Right ventricle myocardium superior (tissue), 1 donor: ENCODE measurements at regions not wholly inside any gene's neighbourhood (a gene's known extent, or its start where the extent isn't known, plus 50 kb on each side); places are given as distances from the start of the nearest gene placed in this dataset.
A peak's percentile ranks its signal among the peaks of the same experiment; 100 is the strongest.

ENCODE experiments used
- ATAC-seq: fragments of 200-7000 bp; cut with Tn5 transposase; one replicate; pipeline ENCODE4 v1.9.1; 2020; ENCODE audit warnings: mild to moderate bottlenecking; ENCODE audit not compliant: poor library complexity
- DNase-seq: peaks from one replicate; pipeline ENCODE4 v3.0.0-alpha.2; 2020
- intact Hi-C: fragments of 100-400 bp; cut with DNase I; formaldehyde crosslinking; loops from one replicate; pipeline ENCODE4 v1.11.2; 2022
- donor health status: DM: no; HTN: yes; CAD: no; lungs with severe emphysema.

DNA sequence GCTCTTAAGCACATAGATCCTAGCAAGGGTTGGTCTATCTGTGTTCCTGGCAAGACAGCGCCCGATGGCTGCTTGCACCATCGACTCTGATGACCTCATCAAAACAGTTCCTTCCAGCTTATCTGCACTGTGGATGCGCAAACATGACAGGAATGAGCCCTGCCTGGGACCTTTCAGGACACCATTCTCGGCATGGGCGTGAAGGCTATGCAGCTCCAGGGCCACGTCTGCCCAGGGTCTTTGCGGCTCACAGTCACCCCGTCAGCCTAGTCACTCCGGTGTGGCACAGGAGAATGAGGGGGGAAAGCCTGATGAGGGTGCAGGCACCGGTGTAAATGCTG, 147.8 kb upstream of the TWIST2 start:
- DNase-seq: peak; percentile 77
- peak; percentile 90 for ATAC-seq
- intact Hi-C loops: no loop called here

DNA sequence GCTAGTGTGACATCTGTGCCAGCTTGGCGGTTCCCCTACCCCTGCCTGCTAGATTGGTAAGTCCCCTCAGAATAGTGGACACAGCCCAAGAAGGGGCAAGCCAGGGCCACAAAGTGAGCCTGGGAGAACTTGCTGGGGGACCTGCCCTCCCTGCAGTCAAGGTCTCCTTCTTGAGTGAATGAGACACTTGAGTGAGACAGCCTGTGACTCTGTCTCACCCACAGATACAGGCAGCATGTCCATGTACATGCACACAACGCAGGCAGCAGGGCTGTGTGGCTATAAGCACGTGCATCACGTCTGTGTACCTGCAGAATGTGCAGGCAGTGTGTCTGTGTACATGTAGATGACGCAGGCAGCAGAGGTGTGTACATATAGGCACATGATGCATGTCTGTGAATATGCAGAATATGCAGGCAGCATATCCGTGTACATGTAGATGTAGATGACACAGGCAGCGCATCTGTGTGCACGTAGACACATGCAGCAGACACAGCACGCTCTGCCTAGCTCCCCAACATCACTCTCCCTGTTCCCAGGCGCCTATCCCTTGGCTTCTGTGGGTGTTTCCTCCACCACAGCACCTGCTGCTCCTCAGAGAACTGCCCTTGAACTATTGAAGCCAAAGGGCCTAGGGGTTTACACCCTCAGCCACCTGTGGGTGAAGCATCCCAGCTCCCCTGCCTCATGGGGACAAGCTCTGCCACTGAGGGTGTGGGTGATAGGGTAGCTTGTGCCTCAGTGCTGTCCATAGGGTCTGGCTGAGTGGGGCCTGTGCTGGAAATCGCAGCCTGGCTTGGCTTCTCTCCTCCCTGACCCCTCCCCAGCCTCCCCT, 147.2 kb upstream of the TWIST2 start:
- DNase-seq (no peak), ATAC-seq (peak; percentile 13)
- intact Hi-C loops: no loop called here

DNA sequence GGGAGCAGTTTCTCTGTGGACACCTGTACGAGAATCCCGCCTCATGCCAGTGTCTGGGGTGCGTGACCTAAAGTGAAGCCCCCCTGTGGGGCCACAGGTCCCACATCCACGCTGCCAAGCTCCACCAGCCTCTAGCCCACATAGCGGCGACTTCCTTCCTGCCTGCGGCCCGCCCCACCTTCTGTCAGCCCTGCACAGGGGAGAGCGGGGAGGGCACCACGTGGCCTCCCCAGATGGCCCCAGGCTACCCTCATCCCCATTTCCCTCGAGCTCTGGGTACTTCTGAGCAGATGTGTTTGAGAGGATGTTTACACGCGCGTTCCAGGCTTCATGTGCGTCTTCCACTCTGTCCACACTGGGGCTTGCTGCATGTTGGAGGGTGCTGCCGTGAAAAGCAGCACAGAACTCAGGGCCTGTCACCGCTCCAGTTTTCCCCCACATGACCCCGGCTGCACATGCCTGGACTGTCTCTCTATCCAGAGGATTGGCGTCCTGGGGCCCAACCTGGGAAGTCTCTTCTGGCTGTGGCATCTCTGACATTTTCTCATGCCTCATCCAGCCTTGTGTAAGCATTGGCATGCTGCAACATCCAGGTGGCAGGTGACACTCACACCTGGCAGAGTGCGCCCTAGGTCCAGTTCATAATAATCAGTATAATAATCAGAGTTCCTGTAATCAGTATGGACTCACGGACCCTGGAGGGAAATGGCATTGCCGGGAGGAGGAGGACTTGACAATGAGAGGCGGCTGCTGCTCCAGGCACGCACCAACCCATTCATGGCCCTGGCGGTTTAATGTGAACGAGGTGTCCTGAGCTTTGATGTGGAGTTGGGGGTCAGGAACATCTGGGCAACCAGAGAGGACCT, 146.3 kb upstream of the TWIST2 start:
- ATAC-seq (no peak), DNase-seq (no peak)
- intact Hi-C loops: no loop called here

DNA sequence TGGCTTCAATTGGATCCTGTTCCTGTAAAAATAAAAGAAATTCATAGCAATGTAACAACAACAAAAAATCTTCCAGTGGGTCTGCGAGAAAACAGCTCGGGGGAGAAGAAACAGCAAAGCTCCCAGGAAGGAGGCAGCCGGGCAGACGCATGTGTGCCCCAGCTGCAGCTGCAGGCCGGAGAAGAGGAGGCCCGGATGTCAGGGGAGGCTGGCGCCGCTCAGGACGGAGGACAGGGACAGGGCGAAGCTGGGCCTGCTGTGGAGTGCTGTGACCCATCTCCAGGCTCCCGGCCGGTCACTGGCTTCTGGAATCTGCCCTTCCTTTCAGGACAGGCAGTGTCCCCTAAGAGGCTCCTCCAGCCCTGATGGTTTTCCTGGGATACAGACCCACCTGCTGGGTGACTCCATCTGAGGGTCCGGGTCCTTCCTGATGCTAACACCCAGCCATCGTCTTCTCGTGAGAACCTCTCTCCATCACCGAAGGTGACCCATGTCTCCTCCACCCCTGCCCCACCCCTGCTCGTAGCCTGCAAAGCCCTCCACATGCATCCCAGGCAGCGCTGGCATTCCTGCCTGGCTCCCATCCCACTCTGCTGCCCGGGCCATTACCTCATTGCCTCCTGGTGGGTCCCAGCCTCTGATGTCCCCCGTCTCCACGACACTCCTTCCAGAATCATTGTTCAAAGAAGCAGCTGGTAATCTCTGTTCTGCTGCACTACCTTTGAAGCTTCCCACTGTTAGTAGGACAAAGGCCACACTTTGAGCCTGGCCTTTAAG, 145.4 kb upstream of the TWIST2 start:
- ATAC-seq: peak; percentile 19
- intact Hi-C loops: no loop called here
- DNase-seq: no peak

DNA sequence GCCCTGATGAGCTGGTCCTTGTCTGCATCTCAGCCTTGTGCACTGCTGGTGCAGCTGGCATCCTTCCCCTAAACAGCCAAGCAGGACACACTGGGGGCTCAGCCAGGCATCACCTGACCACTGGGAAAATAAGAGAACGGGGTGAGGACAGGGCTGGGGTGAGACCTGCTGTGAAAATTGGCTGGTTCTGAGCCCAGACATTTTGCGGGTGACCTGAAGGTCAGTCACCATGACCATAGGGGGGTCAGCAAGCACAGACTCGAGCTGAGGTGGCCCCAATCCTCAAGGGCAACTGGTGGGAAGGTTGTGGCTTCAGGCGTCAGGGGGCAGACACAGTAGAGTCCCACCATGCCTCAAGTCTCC, 144.9 kb upstream of the TWIST2 start:
- intact Hi-C loops: no loop called here
- no peak for ATAC-seq
- no peak for DNase-seq

DNA sequence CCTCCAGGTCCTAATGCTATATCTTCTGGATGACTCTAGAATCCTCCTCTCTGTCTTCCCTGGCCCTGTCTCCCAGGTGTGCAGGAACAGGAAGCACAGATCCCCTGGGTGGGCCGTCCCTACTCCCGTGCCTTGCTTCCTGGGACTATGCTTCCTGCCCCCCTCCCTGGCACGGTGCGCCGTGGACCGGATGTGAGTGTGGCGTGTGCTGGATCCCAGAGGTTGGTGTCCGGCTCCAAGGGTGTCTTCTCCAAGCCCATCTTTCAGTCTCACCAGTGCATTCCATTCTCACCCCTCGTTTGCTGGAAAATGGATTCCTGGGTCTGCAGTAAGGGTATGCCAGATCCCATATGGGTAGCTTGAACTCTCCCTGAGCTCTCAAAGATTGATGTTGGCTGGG, 144.4 kb upstream of the TWIST2 start:
- ATAC-seq: no peak
- no peak for DNase-seq
- intact Hi-C loops: no loop called here

DNA sequence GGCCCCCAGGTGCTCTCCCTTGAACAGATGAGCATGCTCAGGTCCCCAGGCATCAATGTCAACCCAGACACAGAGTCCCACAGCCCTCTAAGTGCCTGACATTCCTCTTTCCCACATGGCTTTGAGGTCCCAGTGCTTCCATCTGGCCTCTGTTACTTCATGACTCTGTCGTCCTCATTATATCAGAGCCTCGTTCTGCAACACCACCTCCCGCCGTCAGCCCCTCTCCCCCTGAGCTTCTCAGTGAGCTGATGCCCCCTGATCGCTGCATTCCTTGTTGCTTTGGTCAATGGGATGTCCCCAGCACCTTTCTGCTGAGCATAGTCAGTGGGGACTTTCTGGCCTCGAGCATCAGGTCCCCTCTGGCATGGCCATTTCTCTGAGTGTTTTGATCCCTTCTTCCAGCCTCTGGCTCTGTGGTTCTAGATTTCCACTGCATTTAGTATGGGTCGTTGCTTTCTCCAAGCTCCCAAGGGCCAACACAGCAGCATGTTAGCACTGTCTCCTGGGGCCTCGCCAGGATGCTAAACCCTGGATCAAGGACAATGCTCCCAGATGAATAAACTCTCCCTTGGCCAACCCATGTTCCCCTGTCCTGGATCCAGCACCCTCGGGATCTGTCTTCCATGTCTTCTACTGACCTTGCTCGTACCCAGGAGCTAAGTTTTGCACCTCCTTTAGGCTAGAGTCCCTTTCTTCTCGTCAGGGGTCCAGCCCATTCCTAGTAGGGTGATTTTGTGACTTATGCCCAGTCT, 143.2 kb upstream of the TWIST2 start:
- intact Hi-C loops: no loop called here
- ATAC-seq (no peak), DNase-seq (no peak)

DNA sequence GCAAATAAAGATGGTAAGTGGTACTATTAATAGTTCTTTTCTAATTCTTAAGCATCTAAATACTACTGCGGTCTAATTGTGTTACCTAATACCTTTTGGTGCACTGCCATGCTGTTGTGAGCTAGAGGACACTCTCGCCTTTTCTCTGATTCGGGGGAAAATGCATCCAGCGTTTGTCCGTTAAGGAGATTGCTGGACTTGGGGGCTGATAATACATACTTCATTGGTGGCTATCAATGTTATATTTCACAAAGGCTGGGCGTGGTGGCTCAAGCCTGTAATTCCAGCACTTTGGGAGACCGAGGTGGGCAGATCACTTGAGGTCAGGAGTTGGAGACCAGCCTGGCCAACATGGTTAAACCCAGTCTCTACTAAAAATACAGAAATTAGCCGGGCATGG, 141.7 kb upstream of the TWIST2 start:
- no peak for ATAC-seq
- intact Hi-C loops: no loop called here
- DNase-seq: no peak

DNA sequence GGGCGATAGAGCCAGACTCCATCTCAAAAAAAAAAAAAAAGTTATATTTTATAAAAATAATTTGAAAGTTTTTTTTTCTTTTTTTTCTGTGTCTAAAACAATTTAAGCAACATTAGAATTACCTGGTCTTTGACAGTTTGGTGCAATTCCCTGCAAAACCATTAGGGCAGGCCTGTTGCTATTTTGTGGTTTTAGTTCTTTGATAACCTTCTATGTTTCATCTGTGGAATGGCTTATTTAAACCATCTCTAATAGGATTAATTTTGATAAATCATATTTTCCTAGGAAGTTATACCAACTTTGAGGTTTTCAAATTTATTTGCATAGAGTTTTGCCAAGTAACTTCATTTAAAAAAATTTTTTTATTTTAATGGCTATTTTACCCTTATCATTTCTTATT, 141.2 kb upstream of the TWIST2 start:
- no peak for DNase-seq
- no peak for ATAC-seq
- intact Hi-C loops: no loop called here

DNA sequence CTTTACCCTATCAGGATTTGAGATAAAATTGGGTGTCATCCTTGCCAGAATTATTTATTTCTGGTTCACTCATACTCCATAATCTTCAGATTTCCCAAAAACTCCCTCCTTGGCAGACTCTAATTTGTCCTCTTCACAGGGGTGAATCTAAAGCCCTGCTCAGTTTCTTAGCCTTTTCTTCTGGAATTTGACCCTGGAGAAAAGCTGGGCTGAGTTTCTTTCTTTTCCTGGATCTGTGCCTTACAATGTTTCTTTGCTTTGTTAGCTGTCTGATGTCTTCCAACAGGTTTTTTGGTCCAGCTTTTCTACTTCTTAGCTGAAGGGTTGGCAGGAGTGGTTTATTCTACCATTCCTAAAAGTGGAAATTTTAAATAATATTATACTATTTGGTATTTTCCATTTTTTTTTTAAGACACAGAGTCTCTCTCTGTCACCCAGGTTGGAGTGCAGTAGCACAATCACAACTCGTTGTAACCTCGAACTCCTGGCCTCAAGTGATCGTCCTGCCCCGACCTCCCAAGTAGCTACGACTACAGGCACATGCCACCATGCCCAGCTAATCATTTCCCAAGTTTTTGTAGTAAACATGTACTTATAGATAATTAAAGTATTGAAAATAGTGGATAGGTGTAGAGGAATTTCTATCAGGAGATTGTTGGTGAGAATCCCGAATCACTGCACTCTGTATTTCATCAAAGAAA, 138.4 kb upstream of the TWIST2 start:
- DNase-seq (no peak), ATAC-seq (peak; percentile 65)
- intact Hi-C loops: no loop called here

DNA sequence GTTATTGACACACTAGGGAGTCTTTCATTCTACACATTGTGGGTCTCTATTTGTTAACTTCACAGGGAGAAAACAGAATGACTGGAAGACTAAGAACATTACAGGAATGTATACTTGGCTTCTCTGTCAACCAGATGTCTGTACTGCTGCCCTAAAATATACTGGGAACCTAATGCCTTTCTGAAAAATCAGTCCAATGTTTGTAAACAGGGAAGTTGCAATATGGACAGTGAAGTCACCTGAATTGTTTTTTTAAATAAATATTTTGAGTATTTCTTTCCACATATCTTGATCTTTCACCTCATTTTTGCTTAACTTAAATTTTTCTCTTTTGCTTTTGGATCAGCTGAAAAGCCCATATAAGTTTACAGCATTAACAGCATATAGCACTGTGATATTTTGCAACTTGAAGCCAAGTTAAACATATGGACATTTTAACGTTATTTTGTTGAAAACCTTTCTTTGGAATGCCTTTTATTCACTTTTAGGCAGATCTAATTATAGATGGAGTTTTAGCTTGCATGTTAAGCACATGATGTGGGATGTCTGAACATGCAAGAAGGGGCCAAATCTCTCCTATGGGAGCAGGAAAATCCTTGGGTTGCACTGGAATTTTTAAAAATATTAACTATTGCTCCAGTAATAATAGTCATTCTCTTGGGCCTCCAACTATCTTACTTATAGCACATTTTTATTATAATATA, 137.7 kb upstream of the TWIST2 start:
- intact Hi-C loops: no loop called here
- ATAC-seq: no peak
- DNase-seq: no peak

DNA sequence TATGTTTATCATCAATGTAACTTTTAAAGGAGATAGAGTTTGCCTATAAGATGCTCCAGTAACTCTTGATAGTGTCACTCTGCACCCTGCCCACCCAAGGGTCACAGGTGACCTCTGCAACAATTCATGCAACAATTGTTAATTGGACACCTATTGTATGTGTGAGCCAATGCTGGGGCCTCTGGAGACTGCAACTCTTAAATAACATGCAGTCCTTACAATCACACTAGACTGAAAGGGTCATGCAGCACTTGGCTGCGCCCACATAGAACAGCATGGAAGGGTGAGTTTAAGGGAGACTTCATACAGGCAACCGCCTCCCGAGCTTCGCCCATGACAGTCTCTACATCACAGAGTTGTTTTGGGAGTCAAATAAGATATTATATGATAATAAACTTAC, 137.1 kb upstream of the TWIST2 start:
- no peak for DNase-seq
- ATAC-seq: no peak
- intact Hi-C loops: no loop called here

DNA sequence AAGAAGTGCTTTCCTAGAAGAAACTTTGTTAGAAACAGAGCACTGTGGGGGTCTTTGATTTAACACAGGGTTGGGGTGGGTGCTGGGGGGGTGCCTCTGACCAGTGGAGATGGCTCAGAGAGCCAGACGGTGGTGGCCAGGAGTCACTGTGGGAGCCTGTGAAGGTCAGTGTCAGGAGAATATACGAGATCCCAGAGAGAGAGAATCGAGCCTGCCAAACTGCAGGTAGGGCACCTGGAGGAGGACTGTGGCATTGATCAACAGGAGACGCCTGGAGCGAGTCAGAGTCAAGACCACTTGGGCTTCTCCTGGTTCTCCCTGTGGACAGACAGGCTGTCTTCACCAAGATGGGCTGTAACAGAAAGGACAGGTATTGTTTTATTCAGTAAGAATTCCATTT, 136.5 kb upstream of the TWIST2 start:
- DNase-seq (no peak), ATAC-seq (no peak)
- intact Hi-C loops: no loop called here

DNA sequence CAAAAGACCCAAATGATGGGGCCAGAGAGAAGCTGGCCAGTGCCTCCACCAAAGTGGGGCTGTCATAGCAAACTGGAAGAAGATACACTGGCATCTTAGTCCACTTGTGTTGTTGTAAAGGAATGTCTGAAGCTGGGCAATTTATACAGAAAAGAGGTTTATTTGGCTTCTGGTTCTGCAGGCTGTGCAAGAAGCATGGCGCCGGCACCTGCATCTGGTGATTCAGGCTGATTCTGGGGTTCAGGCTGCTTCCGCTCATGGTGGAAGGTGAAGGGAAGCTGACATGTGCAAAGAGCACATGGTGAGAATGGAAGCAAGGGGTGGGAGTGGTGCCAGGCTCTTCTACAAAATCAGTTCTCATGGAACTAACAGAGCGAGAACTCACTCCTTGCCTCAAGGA, 135.9 kb upstream of the TWIST2 start:
- no peak for ATAC-seq

DNA sequence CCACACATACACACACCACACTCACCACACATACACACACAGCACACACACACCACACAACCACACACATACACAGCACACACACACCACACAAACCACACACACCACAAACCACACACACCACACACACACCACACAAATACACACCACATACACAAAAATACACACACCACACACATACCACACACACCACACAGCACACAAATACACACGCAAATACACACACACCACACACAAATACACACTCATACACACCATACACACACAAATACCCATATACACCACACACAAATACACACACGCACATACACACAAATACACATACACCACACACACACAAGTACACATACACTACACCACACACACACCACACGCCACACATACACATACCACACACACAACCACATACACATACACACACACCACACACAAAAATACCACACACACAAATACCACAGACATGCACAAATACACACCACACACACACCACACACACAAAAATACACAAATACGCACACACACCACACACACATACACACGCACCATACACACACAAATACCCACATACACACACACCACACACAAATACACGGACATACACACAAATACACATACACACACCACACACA, 134.6 kb upstream of the TWIST2 start:
- intact Hi-C loops: no loop called here
- DNase-seq (no peak), ATAC-seq (no peak)

More for the DNA sequence above, 135.9 kb upstream of the TWIST2 start:
- DNase-seq: no peak
- intact Hi-C loops: no loop called here

DNA sequence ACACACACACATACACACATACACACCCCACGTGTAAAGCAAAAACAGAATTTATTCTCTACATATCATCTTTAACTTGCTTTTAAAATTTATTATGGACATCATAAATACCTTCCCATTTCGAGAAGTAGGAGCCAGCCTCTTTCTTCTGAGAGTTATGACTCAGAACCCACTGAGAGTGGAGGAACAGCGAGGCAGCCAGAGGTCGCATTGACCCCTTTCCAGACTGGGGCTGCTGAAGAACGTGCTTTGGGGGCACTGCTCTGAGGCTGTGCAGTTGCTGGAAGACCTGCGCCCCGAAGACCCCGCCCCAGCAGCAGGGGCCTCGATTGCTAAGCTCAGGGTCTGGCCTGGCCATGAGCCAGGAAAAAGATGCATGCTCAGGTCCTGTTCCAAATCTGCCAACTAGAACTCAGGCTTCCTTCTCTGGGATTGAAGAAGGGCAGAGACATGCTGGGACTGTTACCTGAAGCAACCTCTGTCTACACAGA, 133.8 kb upstream of the TWIST2 start:
- no peak for DNase-seq
- no peak for ATAC-seq
- intact Hi-C loops: no loop called here

DNA sequence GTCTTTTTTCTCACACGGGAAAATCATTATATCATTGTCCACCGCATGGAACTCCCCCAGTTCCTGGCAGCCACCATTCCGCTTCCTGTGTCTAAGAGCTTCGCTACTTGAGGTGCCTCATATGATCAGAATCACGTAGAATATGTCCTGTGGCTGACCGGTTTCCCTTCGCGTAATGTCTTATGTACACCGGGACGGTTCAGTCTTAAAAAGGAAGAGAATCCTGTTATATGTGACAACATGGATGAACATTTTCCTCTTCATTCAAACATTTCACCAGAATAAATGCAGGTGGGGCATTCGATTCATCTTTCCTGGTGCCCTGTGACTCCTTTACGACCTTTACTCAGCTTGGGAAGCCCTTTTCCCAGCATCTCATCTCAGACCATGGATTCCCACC, 131.7 kb upstream of the TWIST2 start:
- DNase-seq (no peak), ATAC-seq (no peak)
- intact Hi-C loops: no loop called here
